Esophagus muscularis mucosa (tissue), 3 donors: ENCODE measurements at regions not wholly inside any gene's neighbourhood (a gene's known extent, or its start where the extent isn't known, plus 50 kb on each side); places are given as distances from the start of the nearest gene placed in this dataset.

Experiments used
- CTCF ChIP-seq, 3 experiments: fragments of 200-600 bp in 2 of 3; fragments of 450-650 bp in 1 of 3; sonication (generic) in 2 of 3; IDR thresholded peaks; one replicate each; pipeline ENCODE4 v1.5.1; 2017 to 2019; ENCODE audit warnings: antibody characterized with exemption in 3 of 3, mild to moderate bottlenecking in 2 of 3, moderate library complexity in 1 of 3
- POLR2A ChIP-seq: fragments of 450-650 bp; IDR thresholded peaks from one replicate; pipeline ENCODE4 v1.6.1; 2017; ENCODE audit warnings: antibody characterized with exemption, moderate library complexity, mild to moderate bottlenecking, low read depth
- POLR2AphosphoS5 ChIP-seq, 2 donors: sonication (generic); formaldehyde crosslinking; IDR thresholded peaks; one replicate each; pipeline ENCODE4 v1.6.1; 2017; ENCODE audit warnings: antibody characterized with exemption in 2 of 2

- TF ChIP-seq CTCF (IDR thresholded peaks at IDR 0.05) (no peak), POLR2AphosphoS5 (IDR thresholded peaks at IDR 0.05) (no peak), POLR2A (no peak)
Observed at GRCh38 chr5:85843535-85843934, 774.2 kb upstream of the COX7C start.
